ENCODE measurements at regions not wholly inside any gene's neighbourhood (a gene's known extent, or its start where the extent isn't known, plus 50 kb on each side); places are given as distances from the start of the nearest gene placed in this dataset.

DNA sequence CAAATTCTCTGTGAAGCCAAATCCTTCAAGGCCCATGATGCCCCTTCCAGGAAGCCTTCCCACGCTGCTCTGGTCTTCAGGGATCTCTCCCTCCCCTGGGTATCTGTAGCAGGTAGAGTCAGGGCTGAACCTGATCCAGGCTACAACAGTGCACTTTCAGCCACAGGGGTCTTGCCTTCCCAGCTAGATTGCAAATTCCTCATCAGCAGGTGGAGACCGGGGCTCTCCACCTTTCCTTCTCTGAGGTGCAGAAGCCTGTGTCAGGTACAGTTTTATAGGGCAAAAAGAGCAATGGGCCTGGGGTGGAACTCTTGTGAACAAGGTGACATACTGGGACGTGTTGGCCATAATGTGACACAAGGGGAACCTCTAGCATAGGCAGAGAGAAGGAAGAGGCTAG, 312.9 kb downstream of the MYCN start:
- TF ChIP-seq, protein P1, sequence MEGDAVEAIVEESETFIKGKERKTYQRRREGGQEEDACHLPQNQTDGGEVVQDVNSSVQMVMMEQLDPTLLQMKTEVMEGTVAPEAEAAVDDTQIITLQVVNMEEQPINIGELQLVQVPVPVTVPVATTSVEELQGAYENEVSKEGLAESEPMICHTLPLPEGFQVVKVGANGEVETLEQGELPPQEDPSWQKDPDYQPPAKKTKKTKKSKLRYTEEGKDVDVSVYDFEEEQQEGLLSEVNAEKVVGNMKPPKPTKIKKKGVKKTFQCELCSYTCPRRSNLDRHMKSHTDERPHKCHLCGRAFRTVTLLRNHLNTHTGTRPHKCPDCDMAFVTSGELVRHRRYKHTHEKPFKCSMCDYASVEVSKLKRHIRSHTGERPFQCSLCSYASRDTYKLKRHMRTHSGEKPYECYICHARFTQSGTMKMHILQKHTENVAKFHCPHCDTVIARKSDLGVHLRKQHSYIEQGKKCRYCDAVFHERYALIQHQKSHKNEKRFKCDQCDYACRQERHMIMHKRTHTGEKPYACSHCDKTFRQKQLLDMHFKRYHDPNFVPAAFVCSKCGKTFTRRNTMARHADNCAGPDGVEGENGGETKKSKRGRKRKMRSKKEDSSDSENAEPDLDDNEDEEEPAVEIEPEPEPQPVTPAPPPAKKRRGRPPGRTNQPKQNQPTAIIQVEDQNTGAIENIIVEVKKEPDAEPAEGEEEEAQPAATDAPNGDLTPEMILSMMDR (conservative IDR thresholded peaks at IDR 0.05 in 1 of 2, IDR thresholded peaks at IDR 0.05 in 1 of 2; ENCODE audit: extremely low read depth in 1 of 2, insufficient read depth in 1 of 2, low read depth in 1 of 2, low read length in 2 of 2): no peak
- TF ChIP-seq EZH2 (IDR thresholded peaks at IDR 0.05; ENCODE audit: borderline replicate concordance, low read length): no peak
